GM18519 (cell line): ENCODE measurements at regions not wholly inside any gene's neighbourhood (a gene's known extent, or its start where the extent isn't known, plus 50 kb on each side); places are given as distances from the start of the nearest gene placed in this dataset.

Experiments used
- ATAC-seq: cut with Tn5 transposase; IDR thresholded peaks from one replicate; pipeline ENCODE4 v1.9.1; 2021; ENCODE audit warnings: mild to moderate bottlenecking, moderate library complexity; ENCODE audit not compliant: unreplicated experiment, low FRiP score

GRCh38 chr4:35315419-35315818 lies 928.9 kb downstream of the ARAP2 start:
- ATAC-seq, result no peak

- ATAC-seq, result no peak
These were observed 918.3 kb downstream of the ARAP2 start for GRCh38 chr4:35325908-35326453.

DNA sequence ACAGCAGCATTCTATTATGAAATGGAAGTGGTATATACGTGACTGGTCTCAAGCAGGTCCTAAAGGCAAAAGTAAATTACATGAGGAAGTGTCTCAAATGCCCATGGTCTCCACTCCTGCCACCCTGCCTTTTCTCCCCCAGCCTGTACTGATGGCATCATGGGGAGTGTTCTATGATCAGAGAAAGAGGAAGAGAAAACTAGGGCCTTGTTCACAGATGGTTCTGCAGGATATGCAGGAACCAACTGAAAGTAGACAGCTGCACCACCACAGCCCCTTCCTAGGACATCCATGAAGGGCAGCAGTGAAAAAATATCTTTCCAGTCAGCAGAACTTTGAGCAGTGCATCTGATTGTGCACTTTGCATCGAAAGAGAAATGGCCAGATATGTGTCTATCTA lies 901.5 kb downstream of the ARAP2 start:
- no peak for ATAC-seq

GRCh38 chr4:35347276-35347675 lies 897.0 kb downstream of the ARAP2 start:
- no peak for ATAC-seq

- no peak for ATAC-seq
These were observed 886.2 kb downstream of the ARAP2 start for GRCh38 chr4:35358001-35358584.

GRCh38 chr4:35364321-35364870 lies 879.9 kb downstream of the ARAP2 start:
- no peak for ATAC-seq

DNA sequence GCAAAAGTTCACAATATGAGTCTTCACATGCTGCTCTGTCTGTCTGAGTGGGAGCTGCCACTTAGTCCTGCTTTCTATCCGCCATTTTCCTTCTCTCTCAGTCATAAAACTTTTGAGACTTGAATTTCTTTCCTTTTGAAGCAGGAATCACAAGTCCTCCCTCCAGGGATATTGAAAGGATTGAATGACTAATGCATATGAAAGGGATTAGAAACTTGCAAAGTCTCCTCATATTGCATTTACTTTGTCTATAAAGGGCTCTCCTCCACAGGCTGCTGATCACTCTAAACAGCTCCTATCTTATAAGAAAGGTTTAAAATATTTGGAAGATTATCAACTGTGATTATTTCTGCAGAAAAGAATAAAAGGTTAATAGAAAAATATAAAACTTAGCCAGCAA lies 879.1 kb downstream of the ARAP2 start:
- no peak for ATAC-seq

GRCh38 chr4:35399912-35400311 lies 844.4 kb downstream of the ARAP2 start:
- no peak for ATAC-seq

- no peak for ATAC-seq
These were observed 821.2 kb downstream of the ARAP2 start for GRCh38 chr4:35423104-35423503.

DNA sequence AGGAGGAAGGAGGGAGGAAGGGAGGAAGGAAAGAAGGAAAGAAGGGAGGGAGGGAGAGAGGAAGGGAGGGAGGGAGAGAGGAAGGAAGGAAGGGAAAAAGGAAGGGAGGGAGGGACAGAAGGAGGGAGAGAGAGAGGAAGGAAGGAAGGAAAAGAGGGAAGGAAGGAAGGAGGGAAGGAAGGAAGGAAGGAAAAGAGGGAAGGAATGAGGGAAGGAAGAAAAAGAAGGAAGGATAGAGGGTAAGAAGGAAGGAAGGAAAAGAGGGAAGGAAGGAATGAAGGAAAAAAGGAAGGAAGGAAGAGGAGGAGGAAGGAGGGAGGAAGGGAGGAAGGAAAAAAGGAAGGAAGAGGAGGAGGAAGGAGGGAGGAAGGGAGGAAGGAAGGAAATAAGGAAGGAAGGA lies 796.8 kb downstream of the ARAP2 start:
- no peak for ATAC-seq

DNA sequence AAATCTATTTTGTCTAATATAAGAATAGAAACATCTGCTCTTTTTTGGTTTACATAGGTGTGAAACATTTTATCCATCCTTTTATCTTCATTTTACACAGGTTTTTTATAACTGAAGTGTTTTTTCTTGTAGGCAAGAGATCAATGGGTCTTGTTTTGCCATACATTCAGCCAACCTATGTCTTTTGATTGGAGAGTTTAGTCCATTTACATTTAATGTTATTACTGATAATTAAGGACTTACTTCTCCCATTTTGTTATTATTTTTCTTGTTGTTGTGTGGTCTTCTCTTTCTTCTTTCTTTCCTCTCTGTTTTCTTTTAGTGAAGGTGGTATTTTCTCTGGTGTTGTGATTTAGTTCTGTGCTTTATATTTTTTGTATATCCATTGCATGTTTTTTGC lies 785.3 kb downstream of the ARAP2 start:
- ATAC-seq, result no peak

GRCh38 chr4:35461931-35462659 lies 782.2 kb downstream of the ARAP2 start:
- no peak for ATAC-seq

GRCh38 chr4:35463251-35463952 lies 780.9 kb downstream of the ARAP2 start:
- ATAC-seq, result no peak

DNA sequence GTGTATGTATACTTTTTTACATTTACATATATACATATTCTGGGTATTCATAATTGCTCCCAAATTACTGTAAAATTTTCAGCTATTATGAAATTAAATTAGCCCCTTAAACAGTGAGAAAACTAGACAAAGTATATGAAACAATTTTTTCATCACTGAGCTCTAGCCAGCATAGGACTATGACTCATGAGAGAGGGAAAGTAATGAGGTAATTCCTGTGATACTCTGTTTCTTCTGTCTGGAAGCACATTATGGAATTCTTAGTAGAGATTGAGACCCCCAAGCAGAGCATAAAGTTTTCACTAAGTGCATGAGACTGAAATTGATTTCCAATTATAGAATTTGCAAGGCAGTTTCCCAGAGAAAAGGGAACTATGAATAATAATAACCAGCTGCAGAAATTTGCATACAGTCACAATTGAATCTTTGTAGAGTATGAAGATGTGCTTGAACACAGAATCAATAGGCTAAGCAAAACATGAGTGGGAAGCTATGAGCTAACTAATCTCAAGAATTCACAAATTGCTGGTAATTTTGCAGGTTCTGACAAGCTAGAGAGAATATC lies 779.3 kb downstream of the ARAP2 start:
- ATAC-seq, result no peak

DNA sequence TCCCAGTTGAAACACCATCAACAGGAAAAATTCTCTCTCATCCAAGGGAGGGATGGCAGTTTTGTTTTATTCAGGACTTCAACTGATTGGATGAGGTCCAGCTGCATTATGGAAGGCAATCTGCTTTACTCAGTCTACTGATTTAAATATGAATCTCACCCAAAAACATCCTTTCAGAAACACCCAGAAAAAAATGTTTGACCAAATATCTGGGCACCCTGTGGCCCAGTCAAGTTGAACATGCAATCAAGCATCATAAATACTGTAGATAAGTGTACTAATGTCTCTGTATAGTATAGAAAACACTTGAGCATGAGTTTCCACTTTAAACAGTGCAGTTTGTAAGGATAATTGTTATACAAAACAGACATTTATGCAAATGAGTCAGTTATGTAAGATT lies 753.2 kb downstream of the ARAP2 start:
- no peak for ATAC-seq

- ATAC-seq, result no peak
These were observed 750.3 kb downstream of the ARAP2 start for GRCh38 chr4:35493977-35494376.

DNA sequence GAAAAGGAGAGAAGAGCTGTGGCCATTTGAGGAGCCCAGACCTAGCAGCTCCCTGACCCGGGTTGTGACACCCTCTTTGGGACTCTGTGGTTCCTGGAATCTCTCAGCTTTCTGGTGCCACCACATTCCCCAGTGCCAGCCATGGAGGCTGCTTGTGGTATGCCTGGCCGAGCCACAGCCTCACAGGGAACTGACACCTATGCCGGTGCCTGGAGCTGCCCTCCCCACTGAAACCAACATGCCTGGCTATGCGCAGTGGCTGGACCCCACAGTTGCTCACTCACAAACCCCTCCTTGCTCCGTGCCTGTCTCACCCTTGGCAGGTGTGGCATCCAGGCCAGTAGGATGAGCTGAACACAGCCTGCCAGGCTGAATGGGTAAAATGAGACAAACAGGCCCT lies 749.4 kb downstream of the ARAP2 start:
- no peak for ATAC-seq

GRCh38 chr4:35500812-35501211 lies 743.5 kb downstream of the ARAP2 start:
- ATAC-seq, result no peak

DNA sequence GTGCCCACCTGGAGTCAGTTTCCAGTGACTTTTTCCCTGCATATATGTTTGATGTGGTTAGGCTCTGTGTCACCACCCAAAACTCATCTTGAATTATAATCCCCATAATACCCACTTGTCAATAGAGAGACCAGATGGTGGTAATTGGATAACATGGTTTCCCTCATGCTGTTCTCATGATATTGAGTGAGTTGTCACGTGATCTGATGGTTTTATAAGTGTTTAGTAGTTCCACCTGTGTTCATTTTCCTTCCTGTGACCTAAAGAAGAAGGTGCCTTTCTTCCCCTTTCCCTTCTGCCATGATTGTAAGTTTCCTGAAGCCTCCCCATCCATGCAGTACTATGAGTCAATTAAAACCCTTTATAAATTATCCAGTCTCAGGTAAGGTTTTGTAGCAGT lies 740.9 kb downstream of the ARAP2 start:
- ATAC-seq, result no peak

GRCh38 chr4:35506161-35506560 lies 738.2 kb downstream of the ARAP2 start:
- ATAC-seq, result no peak

DNA sequence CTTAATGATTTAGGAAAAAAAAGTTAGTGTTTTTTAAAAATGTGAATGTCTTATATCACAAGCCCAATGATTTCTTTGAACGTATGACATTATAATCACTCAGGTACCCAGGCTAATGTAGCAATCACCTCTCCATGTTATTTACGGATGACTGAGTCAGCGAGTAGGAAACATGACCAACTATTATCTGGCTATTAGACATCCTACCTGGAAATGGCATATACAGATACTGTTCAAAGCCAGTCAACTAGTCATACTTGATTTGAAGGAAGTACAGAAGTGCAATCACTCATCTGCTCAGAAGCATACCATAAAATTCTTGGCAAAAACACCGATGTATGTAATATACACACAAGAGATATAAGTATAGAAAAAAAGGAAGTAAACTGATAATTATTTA lies 732.5 kb downstream of the ARAP2 start:
- ATAC-seq, result no peak
